ENCODE measurements at regions not wholly inside any gene's neighbourhood (a gene's known extent, or its start where the extent isn't known, plus 50 kb on each side); places are given as distances from the start of the nearest gene placed in this dataset.

GRCh38 chr6:95660544-95660943 lies 83.2 kb downstream of the MANEA start:
- Histone ChIP-seq H3K4me1 (ENCODE audit: control insufficient read depth in 1 of 2, low read depth in 2 of 2) (no peaks in the 10 kb centered on the region), H3K27ac (no peak overlapping the region), H3K27me3 (replicated peaks; ENCODE audit: insufficient read depth) (no peaks in the 10 kb centered on the region), H3K36me3 (no peaks in the 10 kb centered on the region), H3K9me3 (no peaks in the 10 kb centered on the region), H3K4me3 (no peak overlapping the region)
- DNase-seq (ENCODE audit: low spot score) (no peak), ATAC-seq (ENCODE audit: insufficient number of reproducible peaks, low FRiP score, low read depth) (no peak)
- no peak for TF ChIP-seq CTCF (IDR thresholded peaks at IDR 0.05)

- ATAC-seq (ENCODE audit: insufficient number of reproducible peaks, low FRiP score, low read depth), result no peak
- Histone ChIP-seq H3K27ac (no peak overlapping the region), H3K27me3 (replicated peaks; ENCODE audit: insufficient read depth) (no peaks in the 10 kb centered on the region), H3K36me3 (no peaks in the 10 kb centered on the region), H3K4me3 (no peak overlapping the region), H3K9me3 (no peaks in the 10 kb centered on the region), H3K4me1 (ENCODE audit: control insufficient read depth in 1 of 2, low read depth in 2 of 2) (no peaks in the 10 kb centered on the region)
- no peak for DNase-seq (ENCODE audit: low spot score)
- TF ChIP-seq CTCF (IDR thresholded peaks at IDR 0.05), result no peak
These were observed 92.7 kb downstream of the MANEA start for GRCh38 chr6:95670011-95670463.

- no peak for ATAC-seq (ENCODE audit: insufficient number of reproducible peaks, low FRiP score, low read depth)
- Histone ChIP-seq H3K4me3 (no peak overlapping the region), H3K27ac (no peak overlapping the region), H3K4me1 (ENCODE audit: control insufficient read depth in 1 of 2, low read depth in 2 of 2) (no peaks in the 10 kb centered on the region), H3K36me3 (no peaks in the 10 kb centered on the region), H3K27me3 (replicated peaks; ENCODE audit: insufficient read depth) (no peaks in the 10 kb centered on the region), H3K9me3 (no peaks in the 10 kb centered on the region)
- DNase-seq (ENCODE audit: low spot score), result no peak
- no peak for TF ChIP-seq CTCF (IDR thresholded peaks at IDR 0.05)
These were observed 98.8 kb downstream of the MANEA start for GRCh38 chr6:95676011-95676628.

DNA sequence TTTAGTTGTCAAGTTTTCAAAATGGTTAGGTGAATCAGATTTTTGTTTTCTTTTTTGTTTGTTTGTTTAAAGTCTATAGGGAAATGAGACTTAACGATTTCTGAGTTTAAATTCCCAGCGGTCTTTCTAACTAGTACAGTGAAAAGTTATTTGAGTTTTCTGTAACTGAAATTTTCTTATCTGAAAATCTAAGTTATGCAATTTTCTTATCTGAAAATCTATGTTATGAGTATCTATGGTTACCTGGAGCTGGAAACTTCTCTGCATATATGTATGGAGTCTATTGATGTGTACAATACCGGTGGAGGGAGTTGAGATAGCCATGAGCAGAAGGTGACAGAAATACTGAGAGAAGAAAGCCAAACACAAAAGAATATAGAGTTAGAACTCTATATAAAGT lies 102.6 kb downstream of the MANEA start:
- ATAC-seq (ENCODE audit: insufficient number of reproducible peaks, low FRiP score, low read depth) (no peak), DNase-seq (ENCODE audit: low spot score) (no peak)
- H3K27me3 ChIP-seq (replicated peaks; ENCODE audit: insufficient read depth), result no peaks in the 10 kb centered on the region
- TF ChIP-seq CTCF (IDR thresholded peaks at IDR 0.05), result no peak
- no peaks in the 10 kb centered on the region for H3K36me3 ChIP-seq
- no peak overlapping the region for H3K4me3 ChIP-seq
- H3K27ac ChIP-seq, result no peak overlapping the region
- no peaks in the 10 kb centered on the region for H3K9me3 ChIP-seq
- no peaks in the 10 kb centered on the region for H3K4me1 ChIP-seq (ENCODE audit: control insufficient read depth in 1 of 2, low read depth in 2 of 2)

- Histone ChIP-seq H3K9me3 (no peaks in the 10 kb centered on the region), H3K27ac (no peak overlapping the region), H3K27me3 (replicated peaks; ENCODE audit: insufficient read depth) (no peaks in the 10 kb centered on the region), H3K4me3 (no peak overlapping the region), H3K4me1 (ENCODE audit: control insufficient read depth in 1 of 2, low read depth in 2 of 2) (no peaks in the 10 kb centered on the region), H3K36me3 (no peaks in the 10 kb centered on the region)
- ATAC-seq (ENCODE audit: insufficient number of reproducible peaks, low FRiP score, low read depth) (no peak), DNase-seq (ENCODE audit: low spot score) (no peak)
- no peak for TF ChIP-seq CTCF (IDR thresholded peaks at IDR 0.05)
These were observed 104.4 kb downstream of the MANEA start for GRCh38 chr6:95681736-95682135.

All from thoracic aorta (tissue), 2 donors.